Fibroblast of villous mesenchyme (primary cell): ENCODE measurements at regions not wholly inside any gene's neighbourhood (a gene's known extent, or its start where the extent isn't known, plus 50 kb on each side); places are given as distances from the start of the nearest gene placed in this dataset.

Experiments used
- DNase-seq: peaks from one replicate; pipeline ENCODE4 v3.0.0-alpha.2; 2010; ENCODE audit warnings: low read depth
- H3K4me3 ChIP-seq: 2 replicates; pipeline ENCODE4 v1.5.1; 2011; ENCODE audit warnings: low read depth, mild to moderate bottlenecking, low read length
- TF ChIP-seq, protein P1 (sequence below): IDR thresholded peaks from 2 replicates; pipeline ENCODE4 v1.5.1; 2012; ENCODE audit warnings: low read depth, mild to moderate bottlenecking, low read length; ENCODE audit not compliant: insufficient read depth

DNA sequence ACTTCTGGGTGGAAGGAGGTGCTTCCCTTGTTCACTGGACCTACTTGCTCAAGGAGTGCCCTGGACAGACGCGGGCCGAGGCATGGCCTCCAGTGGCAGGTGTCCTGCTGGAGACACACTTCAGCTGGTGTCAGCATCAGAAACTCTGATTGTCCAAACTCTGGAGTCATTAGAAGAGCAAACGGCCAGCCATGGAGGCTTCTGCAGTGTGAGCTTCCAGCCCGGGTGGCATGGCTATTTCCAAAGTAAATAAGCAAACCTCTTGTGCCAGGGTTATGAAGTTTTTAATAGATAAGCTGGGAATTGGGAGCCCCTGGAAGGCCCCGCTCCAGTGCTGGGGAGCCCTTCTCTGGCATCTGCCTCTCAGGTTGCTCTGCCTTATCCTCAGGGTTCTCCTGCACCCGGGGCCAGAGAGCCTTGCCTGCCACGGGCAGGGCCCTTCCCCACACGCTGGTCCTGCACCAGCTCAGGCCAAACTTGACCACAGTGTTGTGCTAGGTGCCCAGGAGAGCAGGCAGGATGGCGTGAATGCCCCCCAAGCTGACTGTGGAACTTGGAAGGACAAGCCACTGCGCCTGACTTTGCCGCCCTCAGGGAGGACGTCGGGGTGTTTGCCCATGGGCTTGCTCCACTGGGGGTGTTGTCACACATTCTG lies 285.6 kb downstream of the GADD45G start:
- no peak overlapping the region for H3K4me3 ChIP-seq
- DNase-seq: no peak
- TF ChIP-seq, protein P1, sequence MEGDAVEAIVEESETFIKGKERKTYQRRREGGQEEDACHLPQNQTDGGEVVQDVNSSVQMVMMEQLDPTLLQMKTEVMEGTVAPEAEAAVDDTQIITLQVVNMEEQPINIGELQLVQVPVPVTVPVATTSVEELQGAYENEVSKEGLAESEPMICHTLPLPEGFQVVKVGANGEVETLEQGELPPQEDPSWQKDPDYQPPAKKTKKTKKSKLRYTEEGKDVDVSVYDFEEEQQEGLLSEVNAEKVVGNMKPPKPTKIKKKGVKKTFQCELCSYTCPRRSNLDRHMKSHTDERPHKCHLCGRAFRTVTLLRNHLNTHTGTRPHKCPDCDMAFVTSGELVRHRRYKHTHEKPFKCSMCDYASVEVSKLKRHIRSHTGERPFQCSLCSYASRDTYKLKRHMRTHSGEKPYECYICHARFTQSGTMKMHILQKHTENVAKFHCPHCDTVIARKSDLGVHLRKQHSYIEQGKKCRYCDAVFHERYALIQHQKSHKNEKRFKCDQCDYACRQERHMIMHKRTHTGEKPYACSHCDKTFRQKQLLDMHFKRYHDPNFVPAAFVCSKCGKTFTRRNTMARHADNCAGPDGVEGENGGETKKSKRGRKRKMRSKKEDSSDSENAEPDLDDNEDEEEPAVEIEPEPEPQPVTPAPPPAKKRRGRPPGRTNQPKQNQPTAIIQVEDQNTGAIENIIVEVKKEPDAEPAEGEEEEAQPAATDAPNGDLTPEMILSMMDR: no peak

DNA sequence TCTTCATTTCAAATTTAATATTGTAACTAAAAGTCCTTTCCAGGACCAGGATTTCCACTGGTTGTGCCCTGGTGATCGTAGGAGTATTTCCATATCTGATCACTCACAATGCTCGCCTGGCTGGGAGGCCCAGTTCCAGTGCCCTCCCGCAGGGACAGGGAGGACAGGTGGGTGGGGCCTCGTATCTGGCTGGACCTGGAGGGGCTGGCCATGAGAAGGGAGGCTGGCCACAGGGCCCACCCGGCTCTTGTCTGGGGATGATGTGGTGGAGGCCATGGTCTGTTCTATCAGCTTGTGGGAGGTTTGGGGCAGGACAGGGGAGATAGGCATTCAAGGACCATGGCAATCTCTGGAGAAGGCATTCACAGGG lies 286.4 kb downstream of the GADD45G start:
- no peak overlapping the region for H3K4me3 ChIP-seq
- no peak for DNase-seq
- TF ChIP-seq, protein P1: no peak

DNA sequence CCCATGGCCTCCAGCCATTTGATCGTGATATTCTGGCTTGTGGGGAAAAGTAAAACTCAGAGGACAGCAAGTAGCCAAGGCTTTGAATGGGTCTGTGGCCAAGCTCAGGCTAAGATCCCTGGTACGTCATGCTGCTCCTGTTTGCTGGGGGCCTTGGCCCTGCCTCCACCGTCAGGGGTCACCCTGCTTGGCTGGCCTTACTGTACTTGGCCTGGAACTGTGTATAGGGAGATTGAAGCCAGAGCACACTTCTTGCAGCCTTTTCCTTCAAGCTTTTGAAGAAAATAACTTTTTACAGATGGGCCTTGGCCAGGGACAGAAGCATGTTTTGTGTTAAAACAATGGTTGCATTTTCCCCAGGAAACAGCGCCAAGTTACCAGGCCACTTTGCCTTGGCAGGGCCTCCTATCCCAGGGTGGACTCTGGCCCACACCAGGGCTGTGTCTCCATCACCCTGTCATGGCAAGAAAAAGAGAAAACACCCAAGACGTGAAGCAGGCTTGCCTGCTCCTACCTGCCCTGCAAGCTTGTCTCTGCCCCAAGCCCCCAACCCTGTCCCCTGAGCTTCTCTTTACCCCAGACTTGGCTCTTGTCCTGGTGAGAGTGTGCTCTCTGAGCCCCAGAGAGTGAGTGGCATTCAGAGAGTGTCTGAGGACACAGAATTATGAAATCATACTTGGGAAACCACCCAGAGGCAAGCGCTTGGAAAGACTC lies 286.9 kb downstream of the GADD45G start:
- H3K4me3 ChIP-seq: no peak overlapping the region
- TF ChIP-seq, protein P1: no peak
- no peak for DNase-seq

DNA sequence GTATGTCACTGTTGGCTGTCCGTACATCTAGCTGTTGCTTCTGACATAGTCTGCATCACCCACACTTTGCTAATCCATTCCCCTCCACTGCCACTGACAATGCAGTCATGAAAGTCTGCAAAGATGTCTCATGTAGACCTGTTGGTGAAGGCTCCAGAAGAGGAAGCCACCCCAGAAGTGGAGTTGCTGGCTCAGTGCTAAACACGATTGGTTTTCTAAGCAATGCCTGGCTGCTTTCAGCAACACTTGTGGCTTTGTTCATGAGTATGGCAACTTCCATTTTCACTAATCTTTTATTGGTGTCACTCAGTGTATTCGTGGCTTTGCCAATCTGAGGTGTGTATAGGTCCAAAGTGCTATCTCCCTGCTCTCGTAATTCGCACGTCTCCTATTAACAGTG lies 288.1 kb downstream of the GADD45G start:
- no peak for DNase-seq
- no peak overlapping the region for H3K4me3 ChIP-seq
- TF ChIP-seq, protein P1: no peak

DNA sequence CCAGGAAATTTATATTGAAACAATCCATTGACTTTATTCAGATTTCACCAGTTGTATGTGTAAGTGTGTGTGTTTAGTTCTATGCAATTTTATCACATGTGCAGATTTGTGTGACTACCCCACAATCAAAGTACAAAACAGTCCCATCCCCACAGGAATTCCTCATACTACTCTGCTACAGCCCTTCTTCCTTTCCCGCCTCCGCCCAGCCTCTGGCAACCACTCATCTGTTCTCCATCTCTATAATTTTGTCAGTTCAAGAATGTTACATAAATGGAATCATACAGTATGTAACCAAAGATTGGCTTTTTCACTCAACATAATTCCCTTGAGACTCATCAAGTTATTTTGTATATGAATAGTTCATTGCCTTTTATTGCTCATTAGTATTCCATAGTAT lies 289.1 kb downstream of the GADD45G start:
- no peak for DNase-seq
- no peak overlapping the region for H3K4me3 ChIP-seq
- TF ChIP-seq, protein P1: no peak

DNA sequence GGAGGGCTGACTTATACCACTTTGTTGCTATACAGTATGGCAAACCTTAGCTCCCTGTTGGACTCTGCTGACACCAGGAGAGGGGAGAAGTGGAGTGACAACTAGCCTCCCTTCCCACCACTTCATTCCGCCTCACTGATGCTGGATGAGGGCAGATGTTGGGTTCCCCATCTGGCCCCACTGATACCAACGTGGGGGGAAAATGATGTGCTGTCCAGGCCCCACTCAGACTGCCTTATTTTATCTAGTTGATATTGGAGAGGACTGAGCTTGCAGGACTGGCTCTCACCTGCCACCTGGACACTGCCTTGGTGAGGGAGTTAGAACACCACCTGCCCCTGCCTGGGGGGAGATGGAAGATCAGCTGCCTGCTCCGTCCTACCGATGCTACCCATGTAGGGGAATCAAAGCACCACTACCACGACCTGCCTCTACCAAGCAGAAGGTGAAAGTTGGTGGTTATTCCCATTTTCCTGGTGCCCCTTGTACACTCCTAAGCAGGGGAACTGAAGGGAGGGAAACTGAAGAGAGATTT lies 292.1 kb downstream of the GADD45G start:
- TF ChIP-seq, protein P1: no peak
- DNase-seq: no peak
- H3K4me3 ChIP-seq: no peak overlapping the region
